Caco-2 (cell line): ENCODE measurements at regions not wholly inside any gene's neighbourhood (a gene's known extent, or its start where the extent isn't known, plus 50 kb on each side); places are given as distances from the start of the nearest gene placed in this dataset.

Experiments
- BruUV-seq: library from RNA; stranded (reverse); fragments of 400-500 nt; replicated peaks from 2 replicates; lab custom pipeline; 2021; lab: Mats Ljungman, UMichigan
- CTCF ChIA-PET: fragments of 300-600 bp; sonication (Branson Sonifier 250); formaldehyde crosslinking; loops from one replicate; lab custom pipeline; 2022; ENCODE audit warnings: antibody characterized with exemption; lab: Charles Lee
- POLR2A ChIA-PET: fragments of 300-600 bp; sonication (Branson Sonifier 250); formaldehyde crosslinking; loops from one replicate; lab custom pipeline; 2022; ENCODE audit warnings: antibody characterized with exemption; lab: Charles Lee
- DNase-seq, 2 experiments: peaks; one replicate each; pipeline versions ENCODE4 v3.0.0 to v3.0.0-alpha.2; 2020 to 2022
- H3K27me3 ChIP-seq: replicated peaks from 2 replicates; pipeline ENCODE4 v1.6.0; 2011; ENCODE audit warnings: low read length; ENCODE audit not compliant: control insufficient read depth, insufficient read depth
- H3K36me3 ChIP-seq: 2 replicates; pipeline ENCODE4 v1.5.1; 2011; ENCODE audit warnings: low read length; ENCODE audit not compliant: control insufficient read depth, insufficient read depth
- H3K4me1 ChIP-seq: fragments of 250-450 bp; sonication (Bioruptor Pico); 2 replicates; pipeline ENCODE4 v1.5.1; 2020; ENCODE audit warnings: mild to moderate bottlenecking
- H3K4me3 ChIP-seq: 2 replicates; pipeline ENCODE4 v1.5.1; 2011; ENCODE audit warnings: low read depth, mild to moderate bottlenecking, control low read depth, low read length
- H3K9me3 ChIP-seq: fragments of 250-450 bp; sonication (Bioruptor Pico); 2 replicates; pipeline ENCODE4 v1.5.1; 2020; ENCODE audit warnings: mild to moderate bottlenecking, moderate library complexity
- H3K27ac Mint-ChIP-seq: one replicate; pipeline ENCODE4 v1.8.0; 2022; ENCODE audit warnings: mixed read lengths; ENCODE audit not compliant: unreplicated experiment
- H3K27me3 Mint-ChIP-seq: one replicate; pipeline ENCODE4 v1.8.0; 2022; ENCODE audit warnings: mixed read lengths; ENCODE audit not compliant: insufficient read depth, unreplicated experiment
- H3K36me3 Mint-ChIP-seq: one replicate; pipeline ENCODE4 v1.8.0; 2022; ENCODE audit warnings: mild to moderate bottlenecking, mixed read lengths; ENCODE audit not compliant: insufficient read depth, unreplicated experiment
- H3K4me1 Mint-ChIP-seq: one replicate; pipeline ENCODE4 v1.8.0; 2022; ENCODE audit warnings: low read depth, mixed read lengths; ENCODE audit not compliant: unreplicated experiment
- H3K4me3 Mint-ChIP-seq: one replicate; pipeline ENCODE4 v1.8.0; 2022; ENCODE audit warnings: mild to moderate bottlenecking, moderate library complexity, mixed read lengths; ENCODE audit not compliant: unreplicated experiment
- H3K9me3 Mint-ChIP-seq: one replicate; pipeline ENCODE4 v1.8.0; 2022; ENCODE audit warnings: mixed read lengths; ENCODE audit not compliant: unreplicated experiment
- intact Hi-C: fragments of 100-400 bp; cut with micrococcal nuclease; formaldehyde crosslinking; loops from one replicate; pipeline ENCODE4 v1.10.0; 2022; ENCODE audit not compliant: unreplicated experiment
- TF ChIP-seq, protein P1 (sequence below), 2 experiments: fragments of 200-600 bp in 1 of 2; IDR thresholded peaks; 1 replicate in 1 of 2; 2 replicates in 1 of 2; pipeline versions ENCODE4 v1.5.1 to v1.8.0; 2011 to 2022; ENCODE audit warnings: antibody characterized with exemption in 1 of 2, control low read depth in 1 of 2, inconsistent platforms in 1 of 2, low read depth in 1 of 2, low read length in 1 of 2, mild to moderate bottlenecking in 1 of 2, moderate library complexity in 1 of 2; ENCODE audit not compliant: insufficient read depth in 1 of 2, severe bottlenecking in 1 of 2, unreplicated experiment in 1 of 2

DNA sequence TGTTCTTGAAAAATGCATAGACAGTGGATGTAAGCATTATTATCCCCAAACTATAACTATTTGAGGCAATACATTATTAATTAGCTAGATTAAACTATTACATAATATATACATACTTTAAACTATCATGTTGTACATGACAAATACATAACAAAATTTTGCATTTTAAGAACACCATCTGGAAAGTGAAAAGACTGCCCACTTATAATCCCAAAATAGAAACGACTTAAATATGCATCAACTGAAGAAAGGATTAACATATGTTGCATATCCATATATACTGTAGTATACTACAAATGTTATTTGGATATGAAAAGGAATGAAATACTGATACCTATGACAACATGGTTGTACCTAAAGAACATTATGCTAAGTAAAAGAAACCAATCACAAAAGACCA is 700.8 kb upstream of the SPRY2 start:
- no peaks in the 10 kb centered on the region for H3K9me3 Mint-ChIP-seq
- no peak for DNase-seq
- intact Hi-C loops, result no loop called here
- TF ChIP-seq, protein P1, sequence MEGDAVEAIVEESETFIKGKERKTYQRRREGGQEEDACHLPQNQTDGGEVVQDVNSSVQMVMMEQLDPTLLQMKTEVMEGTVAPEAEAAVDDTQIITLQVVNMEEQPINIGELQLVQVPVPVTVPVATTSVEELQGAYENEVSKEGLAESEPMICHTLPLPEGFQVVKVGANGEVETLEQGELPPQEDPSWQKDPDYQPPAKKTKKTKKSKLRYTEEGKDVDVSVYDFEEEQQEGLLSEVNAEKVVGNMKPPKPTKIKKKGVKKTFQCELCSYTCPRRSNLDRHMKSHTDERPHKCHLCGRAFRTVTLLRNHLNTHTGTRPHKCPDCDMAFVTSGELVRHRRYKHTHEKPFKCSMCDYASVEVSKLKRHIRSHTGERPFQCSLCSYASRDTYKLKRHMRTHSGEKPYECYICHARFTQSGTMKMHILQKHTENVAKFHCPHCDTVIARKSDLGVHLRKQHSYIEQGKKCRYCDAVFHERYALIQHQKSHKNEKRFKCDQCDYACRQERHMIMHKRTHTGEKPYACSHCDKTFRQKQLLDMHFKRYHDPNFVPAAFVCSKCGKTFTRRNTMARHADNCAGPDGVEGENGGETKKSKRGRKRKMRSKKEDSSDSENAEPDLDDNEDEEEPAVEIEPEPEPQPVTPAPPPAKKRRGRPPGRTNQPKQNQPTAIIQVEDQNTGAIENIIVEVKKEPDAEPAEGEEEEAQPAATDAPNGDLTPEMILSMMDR (IDR thresholded peaks at IDR 0.05; ENCODE audit: insufficient read depth in 1 of 2, low read depth in 1 of 2, low read length in 1 of 2, severe bottlenecking in 1 of 2, unreplicated experiment in 1 of 2), result no peak
- Histone ChIP-seq H3K9me3 (peaks cover 7% of the 10 kb centered on the region; the same call in 1 of the 2 replicates), H3K27me3 (no peaks in the 10 kb centered on the region), H3K36me3 (no peaks in the 10 kb centered on the region), H3K4me3 (no peak overlapping the region), H3K4me1 (no peaks in the 10 kb centered on the region; the same call in 1 of the 2 replicates)
- peaks cover 7% of the 10 kb centered on the region for H3K4me1 Mint-ChIP-seq
- POLR2A ChIA-PET, result no interaction called here
- no peak overlapping the region for H3K4me3 Mint-ChIP-seq
- H3K36me3 Mint-ChIP-seq, result no peaks in the 10 kb centered on the region
- CTCF ChIA-PET, result no interaction called here
- BruUV-seq, result no TSS peak
- H3K27ac Mint-ChIP-seq, result no peak overlapping the region
- H3K27me3 Mint-ChIP-seq, result no peaks in the 10 kb centered on the region

DNA sequence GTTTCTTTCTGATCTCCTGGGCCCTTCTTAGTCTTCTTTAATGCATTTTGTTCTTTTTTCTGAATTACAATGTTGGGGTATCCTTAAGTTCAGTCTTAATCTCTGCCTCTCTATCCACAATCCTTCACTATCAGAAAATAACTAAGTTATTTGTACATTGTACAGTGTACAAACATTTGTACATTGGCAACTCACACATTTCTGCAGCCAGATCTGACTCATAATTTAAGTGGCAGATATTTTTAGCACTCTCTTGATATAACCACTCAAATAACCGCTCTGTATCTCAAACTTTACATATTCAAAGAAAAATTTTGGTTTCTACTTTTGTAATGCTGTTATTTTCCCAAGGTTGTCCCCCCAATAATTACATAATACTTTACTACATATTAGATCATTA is 691.1 kb upstream of the SPRY2 start:
- no peaks in the 10 kb centered on the region for H3K9me3 Mint-ChIP-seq
- no TSS peak for BruUV-seq
- DNase-seq, result no peak

DNA sequence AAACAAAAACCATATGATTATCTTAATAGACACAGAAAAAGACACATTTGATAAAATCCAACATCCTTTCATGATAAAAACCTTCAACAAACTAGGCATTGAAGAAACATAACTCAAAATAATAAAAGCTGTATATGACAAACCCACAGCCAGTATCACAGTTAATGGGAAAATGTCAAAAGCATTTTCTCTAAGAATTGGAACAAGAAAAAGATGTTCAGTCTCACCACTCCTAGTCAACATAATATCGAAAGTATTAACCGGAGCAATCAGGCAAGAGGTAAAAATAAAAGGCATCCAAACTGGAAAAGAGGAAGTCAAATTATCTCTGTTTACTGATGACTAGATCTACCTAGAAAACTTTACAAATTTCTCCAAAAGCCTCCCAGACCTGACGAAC is 684.2 kb upstream of the SPRY2 start:
- H3K4me1 ChIP-seq, result no peaks in the 10 kb centered on the region
- BruUV-seq, result no TSS peak
- no peaks in the 10 kb centered on the region for H3K9me3 Mint-ChIP-seq
- no peak for DNase-seq
- no peaks in the 10 kb centered on the region for H3K4me1 Mint-ChIP-seq
- intact Hi-C loops, result no loop called here
- TF ChIP-seq, protein P1 (IDR thresholded peaks at IDR 0.05; ENCODE audit: insufficient read depth in 1 of 2, low read depth in 1 of 2, low read length in 1 of 2, severe bottlenecking in 1 of 2, unreplicated experiment in 1 of 2), result no peak
- H3K27me3 ChIP-seq, result no peaks in the 10 kb centered on the region
- POLR2A ChIA-PET, result no interaction called here
- no peaks in the 10 kb centered on the region for H3K27me3 Mint-ChIP-seq
- CTCF ChIA-PET, result no interaction called here
- H3K4me3 ChIP-seq, result no peak overlapping the region
- peaks cover 4% of the 10 kb centered on the region; the same call in 1 of the 2 replicates for H3K9me3 ChIP-seq
- H3K36me3 ChIP-seq, result no peaks in the 10 kb centered on the region
- no peaks in the 10 kb centered on the region for H3K36me3 Mint-ChIP-seq
- no peak overlapping the region for H3K4me3 Mint-ChIP-seq
- H3K27ac Mint-ChIP-seq, result no peak overlapping the region

More for the DNA sequence above, 691.1 kb upstream of the SPRY2 start:
- Mint-ChIP-seq H3K4me1 (no peaks in the 10 kb centered on the region), H3K27me3 (no peaks in the 10 kb centered on the region), H3K4me3 (no peak overlapping the region), H3K36me3 (no peaks in the 10 kb centered on the region), H3K27ac (no peak overlapping the region)
- TF ChIP-seq, protein P1 (IDR thresholded peaks at IDR 0.05; ENCODE audit: insufficient read depth in 1 of 2, low read depth in 1 of 2, low read length in 1 of 2, severe bottlenecking in 1 of 2, unreplicated experiment in 1 of 2), result no peak
- intact Hi-C loops, result no loop called here
- Histone ChIP-seq H3K36me3 (no peaks in the 10 kb centered on the region), H3K4me3 (no peak overlapping the region), H3K4me1 (no peaks in the 10 kb centered on the region), H3K9me3 (no peaks in the 10 kb centered on the region), H3K27me3 (no peaks in the 10 kb centered on the region)
- CTCF ChIA-PET, result no interaction called here
- POLR2A ChIA-PET, result no interaction called here
